GM18517 (cell line): ENCODE measurements at regions not wholly inside any gene's neighbourhood (a gene's known extent, or its start where the extent isn't known, plus 50 kb on each side); places are given as distances from the start of the nearest gene placed in this dataset.

ENCODE experiments used
- ATAC-seq: cut with Tn5 transposase; IDR thresholded peaks from one replicate; pipeline ENCODE4 v1.9.1; 2021; ENCODE audit warnings: mild to moderate bottlenecking, moderate library complexity; ENCODE audit not compliant: unreplicated experiment

DNA sequence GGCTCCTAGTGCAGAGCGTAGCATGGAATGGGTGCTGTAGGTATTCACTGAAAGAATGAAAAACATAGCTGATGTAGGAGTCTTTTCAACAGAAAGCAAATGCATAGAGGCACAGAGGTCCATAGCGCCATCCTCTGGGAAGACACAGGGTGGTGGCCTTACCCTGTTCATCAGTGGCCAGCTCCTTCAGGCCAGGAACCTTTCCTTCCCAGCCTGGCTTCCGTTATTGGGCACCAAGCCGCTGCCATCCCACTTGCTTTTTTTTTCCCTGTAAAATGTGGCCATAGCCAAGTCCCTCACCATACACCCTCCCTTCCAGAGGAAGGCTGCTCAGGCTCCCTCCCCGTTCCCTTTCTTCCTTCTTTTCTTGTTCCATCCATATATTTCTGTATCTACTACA lies 118.1 kb downstream of the ZNF621 start:
- no peak for ATAC-seq

DNA sequence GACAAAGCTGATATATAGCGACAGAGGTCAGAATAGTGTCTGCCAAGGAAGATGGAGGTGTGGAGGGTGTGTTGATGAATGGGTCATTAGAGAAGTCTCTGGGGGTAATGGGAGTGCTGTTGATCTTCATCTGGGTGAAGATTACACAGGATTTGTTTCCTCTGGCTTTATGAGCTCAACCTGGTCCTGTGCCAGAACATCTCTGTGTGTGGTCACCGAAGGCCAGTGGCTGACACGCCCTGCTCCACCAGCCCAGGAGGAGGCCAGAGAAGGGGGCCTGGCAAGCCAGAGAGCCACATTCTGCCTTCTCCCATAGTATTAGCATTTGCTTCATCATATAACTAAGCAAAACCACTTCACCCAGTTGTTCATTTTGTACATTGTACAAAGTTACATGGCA lies 121.1 kb downstream of the ZNF621 start:
- no peak for ATAC-seq

GRCh38 chr3:40649346-40649745 lies 124.6 kb downstream of the ZNF621 start:
- ATAC-seq, result no peak

- ATAC-seq, result no peak
Observed at GRCh38 chr3:40652072-40652471, 127.3 kb downstream of the ZNF621 start.

- ATAC-seq, result no peak
Observed at GRCh38 chr3:40653001-40653400, 128.2 kb downstream of the ZNF621 start.

- ATAC-seq, result no peak
Observed at GRCh38 chr3:40653878-40654277, 129.1 kb downstream of the ZNF621 start.

DNA sequence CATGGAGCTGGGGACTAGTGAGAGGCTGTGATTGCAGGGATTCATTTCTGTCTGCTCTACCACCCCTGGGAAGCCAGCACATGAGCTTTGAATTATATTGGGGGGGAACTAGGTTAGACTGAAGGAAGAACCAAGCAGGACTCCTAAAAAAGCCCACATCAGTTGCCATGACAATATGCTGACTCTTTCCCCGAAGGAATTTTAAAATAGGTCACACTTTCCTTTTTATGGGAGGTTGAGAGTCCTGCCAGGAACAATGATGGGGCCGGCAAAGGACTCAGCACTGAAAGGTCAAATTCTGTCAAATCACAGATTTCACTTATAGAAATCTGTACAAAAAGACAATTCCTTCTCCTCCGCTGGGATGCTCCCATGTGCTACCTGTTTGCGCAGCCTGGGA lies 130.8 kb downstream of the ZNF621 start:
- no peak for ATAC-seq

- no peak for ATAC-seq
Observed at GRCh38 chr3:40657623-40658022, 132.9 kb downstream of the ZNF621 start.

DNA sequence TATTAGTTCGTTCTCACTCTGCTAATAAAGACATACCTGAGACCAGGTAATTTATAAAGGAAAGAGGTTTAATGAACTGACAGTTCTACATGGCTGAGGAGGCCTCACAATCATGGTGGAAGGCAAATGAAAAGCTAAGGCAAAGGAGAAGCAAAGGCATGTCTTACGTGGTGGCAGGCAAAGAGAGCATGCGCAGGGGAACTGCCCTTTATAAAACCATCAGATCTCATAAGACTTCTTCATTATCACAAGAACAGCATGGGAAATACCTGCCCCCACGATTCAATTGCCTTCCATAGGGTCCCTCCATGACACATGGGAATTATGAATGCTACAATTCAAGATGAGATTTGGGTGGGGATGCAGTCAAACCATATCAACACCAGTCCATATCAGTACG lies 133.5 kb downstream of the ZNF621 start:
- no peak for ATAC-seq

GRCh38 chr3:40660554-40660953 lies 135.8 kb downstream of the ZNF621 start:
- no peak for ATAC-seq

GRCh38 chr3:40661284-40661683 lies 136.5 kb downstream of the ZNF621 start:
- ATAC-seq, result no peak

GRCh38 chr3:40663280-40663679 lies 138.5 kb downstream of the ZNF621 start:
- ATAC-seq, result no peak

GRCh38 chr3:40669176-40669575 lies 144.4 kb downstream of the ZNF621 start:
- ATAC-seq, result no peak

DNA sequence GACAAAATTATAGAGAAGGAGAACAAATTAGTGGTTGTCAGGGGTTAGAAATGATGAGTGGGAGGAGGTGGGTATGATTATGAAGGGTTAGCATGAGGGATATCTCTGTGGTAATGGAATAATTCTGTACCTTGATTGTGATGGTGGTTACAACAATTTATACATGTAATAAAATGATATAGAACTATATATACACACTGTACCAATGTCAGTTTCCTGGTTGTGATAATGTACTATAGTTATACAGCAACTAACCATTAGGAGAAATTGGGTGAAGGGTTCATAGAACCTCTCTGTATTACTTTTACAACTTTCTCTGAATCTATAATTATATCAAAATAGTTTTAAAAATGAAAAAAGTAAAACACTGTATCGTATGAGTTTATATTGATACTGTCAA lies 148.1 kb downstream of the ZNF621 start:
- no peak for ATAC-seq

DNA sequence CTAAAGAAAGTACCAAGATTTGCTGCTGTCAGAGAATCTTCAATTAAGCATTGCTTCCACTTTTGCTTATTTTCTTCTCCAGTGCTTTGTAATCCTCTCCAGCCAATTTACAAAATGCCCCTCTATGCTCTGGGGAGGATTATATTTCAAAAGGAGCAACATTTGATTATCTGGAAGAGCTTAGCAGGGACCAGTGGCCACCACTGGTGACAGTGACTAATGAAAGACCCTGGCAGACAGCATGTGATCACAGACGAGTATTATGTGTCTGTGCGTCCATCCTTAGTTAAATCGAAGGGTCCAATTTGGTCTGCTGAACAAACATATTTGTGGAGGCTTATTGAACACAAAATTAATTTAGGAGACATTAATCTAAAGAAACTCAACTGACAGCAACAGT lies 152.6 kb downstream of the ZNF621 start:
- ATAC-seq, result no peak

DNA sequence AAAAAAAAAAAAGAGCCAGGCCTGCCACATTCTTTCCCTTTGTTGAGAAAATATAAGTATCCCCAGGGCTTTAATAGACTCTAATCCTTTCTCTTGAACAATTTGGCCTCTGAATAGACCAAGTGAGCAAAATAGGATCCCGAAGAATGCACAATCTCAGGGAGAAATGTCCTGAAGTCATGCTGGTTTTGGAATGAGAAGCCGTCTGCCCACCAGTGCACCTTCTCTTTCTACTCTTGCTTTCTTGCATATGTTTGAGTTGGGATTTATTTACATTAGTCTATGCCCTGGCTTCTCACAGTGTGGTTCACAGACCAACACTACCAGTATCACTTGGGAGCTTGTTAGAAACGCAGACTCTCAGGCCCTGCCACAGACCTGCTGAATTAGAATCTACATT lies 153.0 kb downstream of the ZNF621 start:
- no peak for ATAC-seq

DNA sequence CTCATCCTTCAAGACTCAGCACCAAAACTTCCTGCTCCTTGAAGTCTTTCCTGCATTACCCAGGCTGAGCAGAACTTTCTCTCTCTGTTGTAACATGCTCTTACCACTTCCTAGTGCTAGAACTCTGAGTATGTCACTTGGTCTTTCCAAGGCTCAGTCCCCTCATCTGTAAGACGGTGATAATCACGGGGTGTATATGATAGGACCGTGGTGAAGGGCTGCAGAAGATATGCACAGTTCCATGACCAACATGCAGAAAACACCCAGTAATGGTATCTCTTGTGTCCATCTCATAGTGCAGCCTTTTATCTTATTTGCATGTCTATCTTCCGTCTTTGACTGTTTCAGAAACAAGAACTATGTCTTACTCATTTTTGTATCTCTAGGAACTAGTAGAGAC lies 154.5 kb downstream of the ZNF621 start:
- ATAC-seq, result no peak

GRCh38 chr3:40680685-40681657 lies 156.2 kb downstream of the ZNF621 start:
- no peak for ATAC-seq

- no peak for ATAC-seq
Observed at GRCh38 chr3:40681658-40682055, 156.9 kb downstream of the ZNF621 start.

DNA sequence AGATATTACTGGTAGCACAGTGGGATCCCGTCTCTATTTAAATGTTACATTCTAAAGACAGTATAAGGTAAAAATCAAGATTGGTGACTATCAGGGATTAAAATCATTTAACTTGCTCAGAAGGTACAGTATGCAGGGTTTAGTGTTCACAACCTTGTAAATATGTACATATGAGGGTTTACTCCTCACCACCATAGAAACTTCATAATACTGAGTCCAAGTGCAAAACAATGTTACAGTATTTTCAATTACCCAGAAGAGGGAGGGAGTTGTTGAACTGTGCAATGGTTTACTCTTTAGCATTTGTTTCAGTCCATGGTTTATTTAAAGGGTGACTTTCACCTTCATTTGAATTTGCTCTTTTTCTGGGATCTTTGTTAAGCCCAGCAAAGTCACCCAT lies 165.1 kb downstream of the ZNF621 start:
- ATAC-seq, result no peak

GRCh38 chr3:40690749-40691451 lies 166.1 kb downstream of the ZNF621 start:
- ATAC-seq, result no peak

GRCh38 chr3:40691452-40691861 lies 166.7 kb downstream of the ZNF621 start:
- ATAC-seq, result no peak
